Ovary (tissue), 3 donors: ENCODE measurements at regions not wholly inside any gene's neighbourhood (a gene's known extent, or its start where the extent isn't known, plus 50 kb on each side); places are given as distances from the start of the nearest gene placed in this dataset.

Experiments
- POLR2A ChIP-seq: fragments of 450-650 bp; IDR thresholded peaks from one replicate; pipeline ENCODE4 v1.6.1; 2017; ENCODE audit warnings: antibody characterized with exemption, mild to moderate bottlenecking, moderate library complexity
- TF ChIP-seq, protein P1 (sequence below), 3 donors: fragments of 450-650 bp in 2 of 3; fragments of 200-600 bp in 1 of 3; IDR thresholded peaks; one replicate each; pipeline versions ENCODE4 v1.5.1 to v1.8.0; 2016 to 2022; ENCODE audit warnings: antibody characterized with exemption in 3 of 3, mild to moderate bottlenecking in 1 of 3
- donor health status: DM: no; HTN: no; CAD: no.

DNA sequence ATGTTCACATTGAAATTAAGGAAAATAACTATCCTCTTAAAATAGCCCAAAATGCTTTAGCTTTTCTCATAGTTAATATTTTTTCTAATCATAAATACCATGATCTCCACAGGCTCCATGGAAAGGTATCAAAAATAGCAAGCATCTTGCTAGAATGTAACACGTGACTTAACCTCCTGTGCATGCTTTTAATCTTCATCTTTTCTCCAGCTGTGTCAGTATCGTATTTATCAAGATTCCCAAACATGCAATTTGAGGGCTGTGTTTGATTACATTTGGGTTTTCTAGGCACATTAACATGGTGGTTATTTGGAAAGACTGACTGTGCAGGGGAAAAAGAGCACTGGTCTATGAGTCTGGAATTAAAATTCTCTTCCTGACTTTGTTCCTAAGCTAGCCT lies 472.5 kb upstream of the MCTP2 start:
- TF ChIP-seq, protein P1, sequence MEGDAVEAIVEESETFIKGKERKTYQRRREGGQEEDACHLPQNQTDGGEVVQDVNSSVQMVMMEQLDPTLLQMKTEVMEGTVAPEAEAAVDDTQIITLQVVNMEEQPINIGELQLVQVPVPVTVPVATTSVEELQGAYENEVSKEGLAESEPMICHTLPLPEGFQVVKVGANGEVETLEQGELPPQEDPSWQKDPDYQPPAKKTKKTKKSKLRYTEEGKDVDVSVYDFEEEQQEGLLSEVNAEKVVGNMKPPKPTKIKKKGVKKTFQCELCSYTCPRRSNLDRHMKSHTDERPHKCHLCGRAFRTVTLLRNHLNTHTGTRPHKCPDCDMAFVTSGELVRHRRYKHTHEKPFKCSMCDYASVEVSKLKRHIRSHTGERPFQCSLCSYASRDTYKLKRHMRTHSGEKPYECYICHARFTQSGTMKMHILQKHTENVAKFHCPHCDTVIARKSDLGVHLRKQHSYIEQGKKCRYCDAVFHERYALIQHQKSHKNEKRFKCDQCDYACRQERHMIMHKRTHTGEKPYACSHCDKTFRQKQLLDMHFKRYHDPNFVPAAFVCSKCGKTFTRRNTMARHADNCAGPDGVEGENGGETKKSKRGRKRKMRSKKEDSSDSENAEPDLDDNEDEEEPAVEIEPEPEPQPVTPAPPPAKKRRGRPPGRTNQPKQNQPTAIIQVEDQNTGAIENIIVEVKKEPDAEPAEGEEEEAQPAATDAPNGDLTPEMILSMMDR (IDR thresholded peaks at IDR 0.05) = no peak
- no peak for TF ChIP-seq POLR2A
